ENCODE measurements at regions not wholly inside any gene's neighbourhood (a gene's known extent, or its start where the extent isn't known, plus 50 kb on each side); places are given as distances from the start of the nearest gene placed in this dataset.
A peak's percentile ranks its signal among the peaks of the same experiment; 100 is the strongest.

DNA sequence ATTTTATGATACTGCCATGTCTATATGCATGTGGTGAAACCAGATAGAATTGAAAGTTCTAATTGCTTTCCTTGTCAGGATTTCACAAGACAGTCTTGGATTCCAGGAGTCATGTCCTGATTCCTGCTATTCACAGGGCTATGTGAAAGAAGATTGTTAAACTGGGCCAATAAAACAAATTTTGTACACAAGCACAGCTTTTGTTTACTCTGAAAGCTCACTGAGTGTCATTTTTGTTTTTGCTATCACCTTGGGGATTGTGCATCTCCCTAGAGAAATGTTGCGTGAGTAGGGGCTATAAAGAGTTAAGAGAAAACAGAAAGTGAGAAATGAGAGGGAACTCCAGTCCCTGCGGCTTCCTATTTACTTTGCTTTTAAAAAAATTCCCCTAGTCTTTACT lies 627.5 kb downstream of the PKHD1 start:
- Histone ChIP-seq H4K20me1 (ENCODE audit: low read depth) (no peaks in the 10 kb centered on the region), H3K4me1 (peaks cover 29% of the 10 kb centered on the region), H3K79me2 (ENCODE audit: low read depth) (no peaks in the 10 kb centered on the region), H3K4me3 (no peak overlapping the region), H3K36me3 (no peaks in the 10 kb centered on the region), H3K27me3 (no peaks in the 10 kb centered on the region), H2AFZ (replicated peaks) (peak overlapping the region; percentile 61), H3F3A (ENCODE audit: low read depth) (no peaks in the 10 kb centered on the region), H3K4me2 (no peak overlapping the region), H3K9me3 (ENCODE audit: low read depth) (no peaks in the 10 kb centered on the region), H3K27ac (no peak overlapping the region), H3K9ac (no peak overlapping the region)
- no peak for DNase-seq (ENCODE audit: low spot score)
- H3K27me3 Mint-ChIP-seq (ENCODE audit: insufficient read depth, low read depth): peaks cover 18% of the 10 kb centered on the region
- no peak overlapping the region for H3K27ac Mint-ChIP-seq
- H3K4me3 Mint-ChIP-seq: no peak overlapping the region
- peaks cover 23% of the 10 kb centered on the region for H3K4me1 Mint-ChIP-seq
- no peaks in the 10 kb centered on the region for H3K9me3 Mint-ChIP-seq
- TF ChIP-seq, protein P1, sequence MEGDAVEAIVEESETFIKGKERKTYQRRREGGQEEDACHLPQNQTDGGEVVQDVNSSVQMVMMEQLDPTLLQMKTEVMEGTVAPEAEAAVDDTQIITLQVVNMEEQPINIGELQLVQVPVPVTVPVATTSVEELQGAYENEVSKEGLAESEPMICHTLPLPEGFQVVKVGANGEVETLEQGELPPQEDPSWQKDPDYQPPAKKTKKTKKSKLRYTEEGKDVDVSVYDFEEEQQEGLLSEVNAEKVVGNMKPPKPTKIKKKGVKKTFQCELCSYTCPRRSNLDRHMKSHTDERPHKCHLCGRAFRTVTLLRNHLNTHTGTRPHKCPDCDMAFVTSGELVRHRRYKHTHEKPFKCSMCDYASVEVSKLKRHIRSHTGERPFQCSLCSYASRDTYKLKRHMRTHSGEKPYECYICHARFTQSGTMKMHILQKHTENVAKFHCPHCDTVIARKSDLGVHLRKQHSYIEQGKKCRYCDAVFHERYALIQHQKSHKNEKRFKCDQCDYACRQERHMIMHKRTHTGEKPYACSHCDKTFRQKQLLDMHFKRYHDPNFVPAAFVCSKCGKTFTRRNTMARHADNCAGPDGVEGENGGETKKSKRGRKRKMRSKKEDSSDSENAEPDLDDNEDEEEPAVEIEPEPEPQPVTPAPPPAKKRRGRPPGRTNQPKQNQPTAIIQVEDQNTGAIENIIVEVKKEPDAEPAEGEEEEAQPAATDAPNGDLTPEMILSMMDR (IDR thresholded peaks at IDR 0.05): no peak
- TF ChIP-seq EZH2phosphoT487 (IDR thresholded peaks at IDR 0.05) (no peak), EZH2 (IDR thresholded peaks at IDR 0.05) (no peak)
- H3K36me3 Mint-ChIP-seq: no peaks in the 10 kb centered on the region

DNA sequence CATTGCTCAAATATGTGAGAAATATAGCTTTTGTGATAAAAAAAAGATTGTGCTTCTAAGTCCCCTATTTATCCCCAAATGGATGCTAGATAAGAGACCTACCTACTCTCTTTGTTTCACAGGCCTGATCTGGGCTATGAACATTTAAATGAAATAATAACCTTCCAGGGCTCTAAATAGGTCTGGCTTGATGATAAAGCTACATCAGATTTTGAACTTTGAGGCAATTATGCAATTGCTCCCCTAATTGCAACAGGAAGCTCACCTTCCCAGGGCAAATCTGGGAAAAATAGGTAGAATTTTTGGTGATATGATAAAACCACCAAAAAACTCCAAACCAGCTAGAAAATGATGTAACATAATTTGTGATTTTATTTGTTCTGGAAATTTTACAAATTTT lies 624.5 kb downstream of the PKHD1 start:
- Mint-ChIP-seq H3K4me3 (no peak overlapping the region), H3K27me3 (ENCODE audit: insufficient read depth, low read depth) (peaks cover 14% of the 10 kb centered on the region), H3K36me3 (no peaks in the 10 kb centered on the region), H3K27ac (no peak overlapping the region), H3K4me1 (peaks cover 27% of the 10 kb centered on the region), H3K9me3 (no peaks in the 10 kb centered on the region)
- H3K9me3 ChIP-seq (ENCODE audit: low read depth): no peaks in the 10 kb centered on the region
- H3K27ac ChIP-seq: no peak overlapping the region
- no peaks in the 10 kb centered on the region for H3K36me3 ChIP-seq
- no peak overlapping the region for H3K4me3 ChIP-seq
- H3K27me3 ChIP-seq: no peaks in the 10 kb centered on the region
- DNase-seq (ENCODE audit: low spot score): no peak
- no peaks in the 10 kb centered on the region for H3K79me2 ChIP-seq (ENCODE audit: low read depth)
- H3F3A ChIP-seq (ENCODE audit: low read depth): peaks cover 19% of the 10 kb centered on the region
- peaks cover 3% of the 10 kb centered on the region for H4K20me1 ChIP-seq (ENCODE audit: low read depth)
- no peak overlapping the region for H3K4me2 ChIP-seq
- TF ChIP-seq, protein P1 (IDR thresholded peaks at IDR 0.05): no peak
- TF ChIP-seq EZH2phosphoT487 (IDR thresholded peaks at IDR 0.05): no peak
- TF ChIP-seq EZH2 (IDR thresholded peaks at IDR 0.05): no peak
- no peak overlapping the region for H2AFZ ChIP-seq (replicated peaks)
- H3K9ac ChIP-seq: no peak overlapping the region
- H3K4me1 ChIP-seq: peaks cover 41% of the 10 kb centered on the region

DNA sequence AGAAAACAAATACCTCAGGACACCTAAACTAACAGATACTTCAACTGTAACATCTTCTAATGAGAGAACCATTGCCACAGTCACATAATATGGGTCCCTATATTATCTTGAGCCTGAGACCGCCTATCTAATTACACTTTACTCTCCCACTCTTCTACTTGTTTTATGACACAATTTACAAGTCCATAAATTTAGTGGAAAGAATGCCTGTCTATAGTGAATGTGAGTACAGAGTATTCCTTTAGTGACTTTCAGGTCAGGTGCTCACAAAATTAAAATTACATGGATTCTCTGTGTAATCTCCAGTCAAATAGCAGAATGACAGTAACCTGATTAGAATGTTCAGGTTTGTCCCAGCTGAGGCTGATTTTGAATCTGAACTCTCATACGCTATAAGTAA lies 624.1 kb downstream of the PKHD1 start:
- no peak overlapping the region for H3K4me3 ChIP-seq
- no peaks in the 10 kb centered on the region for H3K9me3 Mint-ChIP-seq
- no peak overlapping the region for H3K4me3 Mint-ChIP-seq

More for the DNA sequence above, 624.1 kb downstream of the PKHD1 start:
- Histone ChIP-seq H2AFZ (replicated peaks) (no peak overlapping the region), H3K4me2 (no peak overlapping the region), H4K20me1 (ENCODE audit: low read depth) (peaks cover 5% of the 10 kb centered on the region), H3K79me2 (ENCODE audit: low read depth) (no peaks in the 10 kb centered on the region), H3K27ac (no peak overlapping the region), H3K4me1 (peaks cover 45% of the 10 kb centered on the region), H3K9ac (no peak overlapping the region), H3K9me3 (ENCODE audit: low read depth) (no peaks in the 10 kb centered on the region), H3K36me3 (no peaks in the 10 kb centered on the region), H3K27me3 (no peaks in the 10 kb centered on the region), H3F3A (ENCODE audit: low read depth) (peaks cover 19% of the 10 kb centered on the region)
- TF ChIP-seq EZH2phosphoT487 (IDR thresholded peaks at IDR 0.05) (no peak), EZH2 (IDR thresholded peaks at IDR 0.05) (no peak)
- TF ChIP-seq, protein P1 (IDR thresholded peaks at IDR 0.05): no peak
- Mint-ChIP-seq H3K27ac (no peak overlapping the region), H3K4me1 (peaks cover 30% of the 10 kb centered on the region), H3K36me3 (no peaks in the 10 kb centered on the region), H3K27me3 (ENCODE audit: insufficient read depth, low read depth) (peaks cover 16% of the 10 kb centered on the region)
- no peak for DNase-seq (ENCODE audit: low spot score)
